T-helper 17 cell (primary cell): ENCODE measurements at regions not wholly inside any gene's neighbourhood (a gene's known extent, or its start where the extent isn't known, plus 50 kb on each side); places are given as distances from the start of the nearest gene placed in this dataset.

Source experiments
- ATAC-seq: fragments of 150-1000 bp; cut with Tn5 transposase; 2 replicates; pipeline ENCODE4 v1.10.0; 2021; ENCODE audit warnings: mild to moderate bottlenecking, moderate library complexity
- DNase-seq, 3 donors: peaks; one replicate each; pipeline versions ENCODE4 v3.0.0 to v3.0.0-alpha.2; 2020 to 2021
- H3K9me3 ChIP-seq: one replicate; pipeline ENCODE4 v1.7.0; 2013; ENCODE audit warnings: low read length, mild to moderate bottlenecking; ENCODE audit not compliant: control insufficient read depth, poor library complexity, severe bottlenecking
- H3K27ac Mint-ChIP-seq: one replicate; pipeline ENCODE4 v1.8.0; 2022; ENCODE audit warnings: mild to moderate bottlenecking, moderate library complexity, mixed read lengths
- H3K27me3 Mint-ChIP-seq: one replicate; pipeline ENCODE4 v1.8.0; 2022; ENCODE audit warnings: mixed read lengths
- H3K36me3 Mint-ChIP-seq: one replicate; pipeline ENCODE4 v1.8.0; 2022; ENCODE audit warnings: low read depth, mixed read lengths
- H3K4me1 Mint-ChIP-seq: one replicate; pipeline ENCODE4 v1.8.0; 2022; ENCODE audit warnings: mild to moderate bottlenecking, mixed read lengths
- H3K4me3 Mint-ChIP-seq: one replicate; pipeline ENCODE4 v1.8.0; 2022; ENCODE audit warnings: mild to moderate bottlenecking, moderate library complexity, mixed read lengths

- Mint-ChIP-seq H3K4me1 (peaks cover 10% of the 10 kb centered on the region), H3K27me3 (peaks cover 14% of the 10 kb centered on the region), H3K4me3 (no peak overlapping the region), H3K36me3 (no peaks in the 10 kb centered on the region), H3K27ac (no peak overlapping the region)
- ATAC-seq (no peak), DNase-seq (no peak)
- H3K9me3 ChIP-seq, result no peaks in the 10 kb centered on the region
Observed at GRCh38 chr7:12127455-12127854, 83.6 kb upstream of the TMEM106B start.

- H3K4me3 Mint-ChIP-seq, result no peak overlapping the region
- H3K27me3 Mint-ChIP-seq, result no peaks in the 10 kb centered on the region
- ATAC-seq (no peak), DNase-seq (no peak)
- peaks cover 3% of the 10 kb centered on the region for H3K36me3 Mint-ChIP-seq
- peaks cover 10% of the 10 kb centered on the region for H3K4me1 Mint-ChIP-seq
- no peaks in the 10 kb centered on the region for H3K9me3 ChIP-seq
- H3K27ac Mint-ChIP-seq, result no peak overlapping the region
Observed at GRCh38 chr7:12130609-12131008, 80.5 kb upstream of the TMEM106B start.

GRCh38 chr7:12131122-12131521, 80.0 kb upstream of the TMEM106B start:
- H3K9me3 ChIP-seq, result no peaks in the 10 kb centered on the region
- no peaks in the 10 kb centered on the region for H3K27me3 Mint-ChIP-seq
- H3K36me3 Mint-ChIP-seq, result peaks cover 3% of the 10 kb centered on the region
- peaks cover 10% of the 10 kb centered on the region for H3K4me1 Mint-ChIP-seq
- DNase-seq, result no peak
- no peak overlapping the region for H3K27ac Mint-ChIP-seq
- ATAC-seq, result no peak
- H3K4me3 Mint-ChIP-seq, result peak overlapping the region; percentile 12

GRCh38 chr7:12133865-12134264, 77.2 kb upstream of the TMEM106B start:
- no peaks in the 10 kb centered on the region for H3K9me3 ChIP-seq
- DNase-seq, result no peak
- H3K36me3 Mint-ChIP-seq, result peaks cover 3% of the 10 kb centered on the region
- H3K4me1 Mint-ChIP-seq, result peaks cover 8% of the 10 kb centered on the region
- peaks cover 14% of the 10 kb centered on the region for H3K27me3 Mint-ChIP-seq
- H3K27ac Mint-ChIP-seq, result no peak overlapping the region
- no peak for ATAC-seq
- no peak overlapping the region for H3K4me3 Mint-ChIP-seq

GRCh38 chr7:12136523-12136922, 74.6 kb upstream of the TMEM106B start:
- Mint-ChIP-seq H3K4me3 (no peak overlapping the region), H3K27me3 (peaks cover 16% of the 10 kb centered on the region), H3K4me1 (no peaks in the 10 kb centered on the region), H3K36me3 (peaks cover 3% of the 10 kb centered on the region), H3K27ac (no peak overlapping the region)
- no peaks in the 10 kb centered on the region for H3K9me3 ChIP-seq
- DNase-seq (no peak), ATAC-seq (no peak)

GRCh38 chr7:12137283-12137682, 73.8 kb upstream of the TMEM106B start:
- Mint-ChIP-seq H3K36me3 (peaks cover 3% of the 10 kb centered on the region), H3K27me3 (peaks cover 16% of the 10 kb centered on the region), H3K4me3 (no peak overlapping the region), H3K4me1 (no peaks in the 10 kb centered on the region), H3K27ac (no peak overlapping the region)
- DNase-seq (no peak), ATAC-seq (no peak)
- no peaks in the 10 kb centered on the region for H3K9me3 ChIP-seq

- DNase-seq (no peak), ATAC-seq (no peak)
- H3K4me1 Mint-ChIP-seq, result no peaks in the 10 kb centered on the region
- peaks cover 16% of the 10 kb centered on the region for H3K27me3 Mint-ChIP-seq
- no peaks in the 10 kb centered on the region for H3K9me3 ChIP-seq
- no peak overlapping the region for H3K27ac Mint-ChIP-seq
- no peak overlapping the region for H3K4me3 Mint-ChIP-seq
- peaks cover 2% of the 10 kb centered on the region for H3K36me3 Mint-ChIP-seq
Observed at GRCh38 chr7:12138421-12138820, 72.7 kb upstream of the TMEM106B start.

GRCh38 chr7:12139416-12139815, 71.7 kb upstream of the TMEM106B start:
- H3K27ac Mint-ChIP-seq, result no peak overlapping the region
- peaks cover 2% of the 10 kb centered on the region for H3K36me3 Mint-ChIP-seq
- H3K9me3 ChIP-seq, result no peaks in the 10 kb centered on the region
- no peak overlapping the region for H3K4me3 Mint-ChIP-seq
- peaks cover 16% of the 10 kb centered on the region for H3K27me3 Mint-ChIP-seq
- DNase-seq, result no peak
- no peak for ATAC-seq
- no peaks in the 10 kb centered on the region for H3K4me1 Mint-ChIP-seq

- H3K9me3 ChIP-seq, result no peaks in the 10 kb centered on the region
- Mint-ChIP-seq H3K27ac (no peak overlapping the region), H3K4me1 (peaks cover 7% of the 10 kb centered on the region), H3K27me3 (no peaks in the 10 kb centered on the region), H3K36me3 (peaks cover 2% of the 10 kb centered on the region), H3K4me3 (no peak overlapping the region)
- ATAC-seq (no peak), DNase-seq (no peak)
Observed at GRCh38 chr7:12146813-12147212, 64.3 kb upstream of the TMEM106B start.

GRCh38 chr7:12152196-12152918, 58.7 kb upstream of the TMEM106B start:
- no peaks in the 10 kb centered on the region for H3K9me3 ChIP-seq
- DNase-seq (no peak), ATAC-seq (no peak)
- Mint-ChIP-seq H3K36me3 (peaks cover 2% of the 10 kb centered on the region), H3K4me3 (no peak overlapping the region), H3K27me3 (peaks cover 6% of the 10 kb centered on the region), H3K4me1 (peaks cover 12% of the 10 kb centered on the region), H3K27ac (no peak overlapping the region)

- H3K27ac Mint-ChIP-seq, result no peak overlapping the region
- DNase-seq, result no peak
- peaks cover 2% of the 10 kb centered on the region for H3K36me3 Mint-ChIP-seq
- H3K4me3 Mint-ChIP-seq, result no peak overlapping the region
- no peaks in the 10 kb centered on the region for H3K9me3 ChIP-seq
- peaks cover 12% of the 10 kb centered on the region for H3K4me1 Mint-ChIP-seq
- peaks cover 6% of the 10 kb centered on the region for H3K27me3 Mint-ChIP-seq
- ATAC-seq, result no peak
Observed at GRCh38 chr7:12154119-12154518, 57.0 kb upstream of the TMEM106B start.

GRCh38 chr7:12157517-12157916, 53.6 kb upstream of the TMEM106B start:
- ATAC-seq (no peak), DNase-seq (no peak)
- peak overlapping the region; percentile 66 for H3K27ac Mint-ChIP-seq
- H3K36me3 Mint-ChIP-seq, result peaks cover 2% of the 10 kb centered on the region
- peaks cover 6% of the 10 kb centered on the region for H3K27me3 Mint-ChIP-seq
- H3K4me1 Mint-ChIP-seq, result peaks cover 10% of the 10 kb centered on the region
- no peak overlapping the region for H3K4me3 Mint-ChIP-seq
- H3K9me3 ChIP-seq, result no peaks in the 10 kb centered on the region

- no peak overlapping the region for H3K27ac Mint-ChIP-seq
- DNase-seq (no peak), ATAC-seq (no peak)
- H3K4me3 Mint-ChIP-seq, result no peak overlapping the region
- peaks cover 10% of the 10 kb centered on the region for H3K4me1 Mint-ChIP-seq
- peaks cover 6% of the 10 kb centered on the region for H3K27me3 Mint-ChIP-seq
- H3K36me3 Mint-ChIP-seq, result peaks cover 2% of the 10 kb centered on the region
- H3K9me3 ChIP-seq, result no peaks in the 10 kb centered on the region
Observed at GRCh38 chr7:12158334-12159060, 52.6 kb upstream of the TMEM106B start.

GRCh38 chr7:12161146-12161545, 49.9 kb upstream of the TMEM106B start:
- Mint-ChIP-seq H3K27ac (no peak overlapping the region), H3K4me1 (peaks cover 10% of the 10 kb centered on the region), H3K27me3 (no peaks in the 10 kb centered on the region), H3K4me3 (no peak overlapping the region), H3K36me3 (peaks cover 2% of the 10 kb centered on the region)
- DNase-seq (no peak), ATAC-seq (no peak)
- no peaks in the 10 kb centered on the region for H3K9me3 ChIP-seq
